HG02884 (cell line): ENCODE measurements at regions not wholly inside any gene's neighbourhood (a gene's known extent, or its start where the extent isn't known, plus 50 kb on each side); places are given as distances from the start of the nearest gene placed in this dataset.

ENCODE experiments used
- ATAC-seq: cut with Tn5 transposase; IDR thresholded peaks from one replicate; pipeline ENCODE4 v1.9.1; 2021; ENCODE audit warnings: mild to moderate bottlenecking, moderate library complexity; ENCODE audit not compliant: unreplicated experiment

DNA sequence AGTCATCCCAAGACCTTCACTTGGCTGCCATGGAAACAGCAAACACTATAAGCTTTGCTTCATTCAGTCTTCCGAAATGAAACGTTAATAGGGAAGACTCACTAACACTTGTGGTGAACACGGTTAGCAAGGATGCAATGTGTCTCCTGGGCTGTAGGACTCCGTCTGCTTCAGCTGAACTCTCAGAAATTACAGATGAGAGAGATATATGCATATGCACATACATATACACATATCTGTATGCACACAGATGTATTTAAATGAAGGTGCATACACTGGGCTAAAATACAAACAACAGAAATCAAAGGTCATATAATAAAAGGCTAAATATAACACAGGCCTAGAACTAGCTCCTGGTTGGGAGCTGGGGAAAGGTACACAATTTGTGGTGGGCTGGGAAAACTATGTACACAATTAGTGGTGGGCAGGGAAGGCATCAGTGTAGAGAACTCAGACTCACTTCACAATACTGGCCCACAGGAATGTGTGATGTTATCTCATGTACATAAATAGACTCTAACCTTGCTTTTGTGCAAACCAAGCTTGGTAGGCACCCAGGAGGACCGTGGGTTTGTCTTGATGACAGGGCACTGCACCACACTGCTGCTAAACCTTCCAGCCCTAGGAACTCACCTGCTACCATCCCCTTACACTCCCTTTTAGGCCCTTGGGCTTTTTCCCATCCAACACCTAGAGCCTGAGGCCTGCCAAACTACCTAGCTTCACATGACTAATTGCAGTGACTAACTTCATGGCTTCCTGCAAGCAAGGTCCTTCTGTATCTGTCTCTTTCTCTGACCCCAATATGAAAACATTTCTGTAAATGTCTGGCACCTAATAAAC, 873.1 kb downstream of the NSUN3 start:
- no peak for ATAC-seq

GRCh38 chr3:94937980-94938379, 875.1 kb downstream of the NSUN3 start:
- ATAC-seq = no peak

GRCh38 chr3:94946683-94947082, 883.8 kb downstream of the NSUN3 start:
- ATAC-seq = no peak

DNA sequence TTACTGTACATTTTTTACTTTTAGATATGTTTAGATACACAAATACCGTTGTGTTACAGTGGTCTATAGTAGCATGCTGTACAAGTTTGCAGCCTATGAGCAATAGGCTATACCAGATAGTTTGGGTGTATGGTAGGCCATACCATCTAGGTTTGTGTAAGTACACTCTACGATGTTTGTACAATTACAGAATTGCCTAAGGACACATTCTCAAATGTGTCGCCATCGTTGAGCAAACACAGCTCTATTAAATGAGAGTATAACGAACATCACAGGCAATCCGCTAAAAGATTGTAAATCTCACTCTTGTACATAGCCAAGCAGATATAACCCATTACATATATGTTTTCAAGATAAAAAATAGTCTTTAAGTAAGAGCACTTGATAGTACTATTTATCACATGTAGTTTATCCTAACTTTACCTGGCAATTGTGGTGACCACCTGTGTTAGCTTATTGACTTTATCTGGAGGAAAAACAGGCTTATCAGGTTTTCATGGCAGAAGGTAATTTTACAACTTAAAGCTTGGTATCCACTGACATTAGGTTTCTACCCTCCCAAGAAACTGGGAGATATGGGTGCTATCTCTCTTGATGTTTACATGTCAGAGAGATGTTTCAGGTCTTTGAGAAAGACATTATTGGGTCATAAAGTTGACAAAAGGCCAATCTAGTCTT, 898.7 kb downstream of the NSUN3 start:
- ATAC-seq = no peak

DNA sequence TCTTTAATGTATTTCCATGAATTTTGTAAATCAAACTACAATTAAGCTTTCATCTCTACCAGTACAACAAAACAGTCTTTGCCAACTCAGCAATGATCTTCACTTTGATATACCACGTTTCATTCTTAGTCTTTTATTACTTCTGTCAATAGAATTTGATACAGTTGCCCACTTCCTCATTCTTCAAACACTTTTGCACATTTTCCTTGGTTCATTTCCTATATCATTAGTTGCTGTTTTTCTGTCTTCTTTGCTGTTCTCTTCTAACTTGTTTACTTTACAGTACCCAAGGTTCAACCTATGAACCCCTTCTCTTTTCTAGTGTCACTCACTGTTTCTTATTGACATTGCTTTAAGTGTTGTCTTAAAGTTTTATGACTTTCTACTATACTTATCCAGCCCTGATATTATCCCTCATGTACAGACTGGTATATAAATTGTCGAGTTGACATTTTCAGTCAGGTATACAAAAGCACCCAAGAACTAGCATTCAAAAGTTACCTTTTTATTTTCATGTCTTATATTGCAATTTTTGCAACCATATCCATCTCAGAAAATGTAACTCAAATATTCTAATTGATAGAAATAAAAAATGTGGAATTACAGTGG, 903.1 kb downstream of the NSUN3 start:
- no peak for ATAC-seq

DNA sequence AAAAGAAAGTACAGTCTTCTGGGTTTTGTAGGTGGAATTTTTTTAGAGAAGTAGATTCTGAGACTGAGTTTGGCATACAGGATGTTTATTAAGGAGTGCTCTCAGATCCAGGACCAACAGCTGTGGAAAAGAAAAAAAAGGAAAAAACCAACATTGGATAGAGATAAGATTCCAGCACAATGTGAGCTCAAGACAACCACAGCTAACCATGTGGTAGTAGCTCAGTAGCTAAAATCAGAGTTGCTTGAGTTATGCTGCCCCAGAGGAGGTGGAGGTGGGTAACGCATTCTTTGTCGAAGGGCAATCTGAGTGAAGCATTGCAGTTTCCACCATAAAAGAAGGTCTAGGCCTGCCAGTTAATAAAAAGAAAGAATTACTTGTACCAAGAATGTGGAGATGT, 904.3 kb downstream of the NSUN3 start:
- no peak for ATAC-seq

GRCh38 chr3:94968519-94968918, 905.7 kb downstream of the NSUN3 start:
- no peak for ATAC-seq

DNA sequence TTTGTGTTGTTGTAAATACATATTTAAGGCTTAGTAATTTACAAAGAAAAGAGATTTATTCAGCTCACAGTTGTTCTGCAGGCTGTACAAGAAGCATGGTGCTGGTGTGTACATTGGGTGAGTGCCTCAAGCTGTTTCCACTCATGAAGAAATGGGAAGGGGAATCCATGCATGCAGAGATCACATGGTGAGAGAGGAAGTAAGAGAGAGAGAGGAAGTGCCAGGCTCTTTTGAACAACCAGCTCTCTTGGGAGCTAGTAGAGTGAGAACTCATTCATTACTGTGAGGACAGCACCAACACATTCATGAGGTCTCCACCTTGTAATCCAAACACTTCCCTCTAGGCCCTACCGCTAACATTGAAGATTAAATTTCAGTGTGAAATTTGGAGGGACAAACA, 909.2 kb downstream of the NSUN3 start:
- ATAC-seq = no peak

DNA sequence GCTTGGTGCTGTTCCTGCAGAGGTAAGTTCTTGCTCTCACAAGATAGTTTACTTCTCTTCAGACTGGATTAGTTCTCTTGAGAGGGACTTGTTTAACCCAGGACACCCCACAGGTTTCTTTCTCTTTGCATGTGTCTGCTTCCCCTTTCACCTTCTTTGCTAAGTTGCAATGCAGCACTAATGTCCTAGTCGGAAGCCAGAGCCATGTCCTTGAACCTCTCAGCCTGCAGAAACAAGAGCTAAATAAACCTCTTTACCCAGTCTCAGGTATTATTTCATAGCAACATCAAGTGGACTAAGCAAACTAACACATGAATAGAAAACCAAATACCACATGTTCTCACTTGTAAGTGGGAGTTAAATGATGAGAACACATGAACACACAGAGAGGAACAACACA, 915.2 kb downstream of the NSUN3 start:
- ATAC-seq = no peak

GRCh38 chr3:94985778-94986177, 922.9 kb downstream of the NSUN3 start:
- no peak for ATAC-seq

GRCh38 chr3:94990952-94991705, 928.3 kb downstream of the NSUN3 start:
- no peak for ATAC-seq

DNA sequence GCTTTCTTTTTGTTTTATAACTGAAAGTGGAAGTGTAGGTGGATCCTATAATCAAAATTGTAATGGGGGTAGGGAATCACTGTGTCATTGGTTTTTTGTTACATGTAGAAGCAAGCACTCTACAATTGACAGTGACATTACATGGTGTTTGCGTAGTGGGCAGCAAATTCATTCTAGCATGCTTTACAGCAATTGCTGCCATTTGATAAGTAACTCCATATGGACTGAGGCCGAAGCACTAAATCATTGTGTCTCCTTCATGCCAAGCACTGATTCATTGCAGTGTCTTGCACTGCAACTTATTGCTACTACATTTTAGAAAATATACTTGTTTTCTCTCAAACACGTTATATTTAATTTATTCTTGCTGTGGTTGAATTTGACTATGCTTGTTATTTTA, 933.9 kb downstream of the NSUN3 start:
- no peak for ATAC-seq

GRCh38 chr3:95002438-95003046, 939.7 kb downstream of the NSUN3 start:
- no peak for ATAC-seq

- ATAC-seq = no peak
Measured at GRCh38 chr3:95028688-95029087, 965.8 kb downstream of the NSUN3 start.

- ATAC-seq = no peak
Measured at GRCh38 chr3:95029644-95030043, 966.8 kb downstream of the NSUN3 start.

DNA sequence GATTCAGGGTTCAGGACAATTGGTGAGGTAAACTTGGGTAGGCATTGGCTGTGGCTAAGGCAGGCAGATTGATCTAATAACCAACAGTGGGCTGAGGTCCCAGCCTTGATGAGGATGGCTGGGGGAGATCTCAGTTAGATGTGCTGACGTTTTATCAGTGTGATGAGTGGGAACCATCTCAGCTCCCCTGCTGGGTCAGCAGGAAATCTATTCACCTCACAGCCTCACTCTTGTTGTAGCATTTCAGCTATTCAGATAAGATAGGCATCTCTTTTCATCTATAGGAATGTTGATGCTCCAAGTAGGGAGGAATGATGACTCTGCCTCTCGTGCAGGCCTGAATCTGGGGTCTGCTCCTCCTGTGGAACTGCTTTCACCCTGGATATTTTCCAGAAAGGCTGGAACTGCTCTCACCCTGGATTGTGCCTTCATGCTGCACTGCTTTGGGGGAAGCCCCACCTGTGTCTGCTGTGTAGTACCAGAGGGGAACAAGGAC, 973.7 kb downstream of the NSUN3 start:
- no peak for ATAC-seq

DNA sequence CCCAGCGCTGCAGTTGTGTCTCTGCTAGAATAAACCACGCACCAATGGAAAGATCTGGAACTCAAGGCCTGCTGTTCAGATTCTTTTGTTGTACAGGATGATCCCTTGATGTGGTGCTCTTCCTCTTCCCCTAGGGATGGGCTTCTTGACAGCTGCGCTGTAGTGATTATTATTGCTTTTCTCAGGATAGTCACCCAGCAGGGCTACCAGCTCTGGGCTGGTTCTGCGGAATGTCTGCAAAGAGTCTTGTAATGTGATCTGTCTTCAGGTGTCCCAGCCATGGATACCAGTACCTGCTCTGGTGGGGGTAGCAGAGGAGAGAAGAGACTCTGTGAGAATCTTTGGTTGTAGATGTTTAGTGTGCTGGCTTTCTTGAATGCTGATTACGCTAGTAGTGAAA, 974.2 kb downstream of the NSUN3 start:
- ATAC-seq = no peak

GRCh38 chr3:95037927-95038326, 975.1 kb downstream of the NSUN3 start:
- ATAC-seq = no peak

DNA sequence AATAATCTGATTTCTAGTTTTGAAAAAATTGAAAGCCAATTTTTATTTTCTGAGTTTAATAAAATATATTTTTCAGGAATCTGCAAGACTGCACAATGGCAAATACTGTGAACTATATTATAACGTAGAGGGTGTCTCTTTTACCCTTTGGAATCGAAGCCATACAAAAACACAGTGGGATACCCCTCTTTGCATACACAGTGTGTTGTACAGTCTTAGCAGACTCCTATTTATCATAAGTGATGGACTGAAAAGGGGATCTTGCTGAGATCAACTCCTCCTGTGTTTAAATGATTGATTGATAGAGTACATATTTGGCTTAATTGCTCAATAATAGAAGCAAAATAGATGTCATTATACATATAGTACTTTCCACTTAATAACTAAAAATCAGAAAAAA, 981.2 kb downstream of the NSUN3 start:
- ATAC-seq = no peak

GRCh38 chr3:95048564-95048963, 985.7 kb downstream of the NSUN3 start:
- ATAC-seq = no peak

GRCh38 chr3:95049841-95050240, 987.0 kb downstream of the NSUN3 start:
- ATAC-seq = no peak
